H1 (cell line): ENCODE measurements at regions not wholly inside any gene's neighbourhood (a gene's known extent, or its start where the extent isn't known, plus 50 kb on each side); places are given as distances from the start of the nearest gene placed in this dataset.

ENCODE experiments used
- ASH2L ChIP-seq: fragments of 200-600, 300-600 bp; sonication (generic); IDR thresholded peaks from one replicate; pipeline ENCODE4 v1.7.1; 2017; ENCODE audit warnings: low read length
- CBX5 ChIP-seq: fragments of 300-800, 300-1000 bp; sonication (generic); IDR thresholded peaks from 2 replicates; pipeline ENCODE4 v1.7.1; 2016; ENCODE audit warnings: antibody characterized with exemption, low read length, low read depth
- EGR1 ChIP-seq: IDR thresholded peaks from 2 replicates; pipeline ENCODE4 v1.6.1; 2011; ENCODE audit warnings: low read depth, low read length, borderline replicate concordance
- EZH2 ChIP-seq: fragments of 200-600 bp; sonication (generic); IDR thresholded peaks from 2 replicates; pipeline ENCODE4 v1.7.1; 2012; ENCODE audit warnings: low read depth, mild to moderate bottlenecking, moderate library complexity, low read length, inconsistent platforms; ENCODE audit not compliant: severe bottlenecking
- GTF2F1 ChIP-seq: IDR thresholded peaks from 2 replicates; pipeline ENCODE4 v1.6.1; 2012; ENCODE audit warnings: low read depth, low read length, improper control_type of control experiment, borderline replicate concordance
- NRF1 ChIP-seq: IDR thresholded peaks from 2 replicates; pipeline ENCODE4 v1.6.1; 2011; ENCODE audit warnings: mild to moderate bottlenecking, low read depth, low read length, improper control_type of control experiment
- RBBP5 ChIP-seq: IDR thresholded peaks from 2 replicates; pipeline ENCODE4 v1.7.1; 2012; ENCODE audit warnings: low read depth, mild to moderate bottlenecking, inconsistent platforms, low read length, moderate library complexity, borderline replicate concordance
- SRF ChIP-seq: IDR thresholded peaks from 2 replicates; pipeline ENCODE4 v1.6.1; 2011; ENCODE audit warnings: mild to moderate bottlenecking, low read depth, low read length, moderate library complexity
- TAF7 ChIP-seq: optimal IDR thresholded peaks from 2 replicates; pipeline ENCODE3; 2011; ENCODE audit warnings: low read depth, mild to moderate bottlenecking, inconsistent platforms, low read length, moderate library complexity, borderline replicate concordance
- TF ChIP-seq, protein P1 (sequence below): fragments of 300-600 bp; sonication (generic); IDR thresholded peaks from 2 replicates; pipeline ENCODE4 v1.7.1; 2012; ENCODE audit warnings: low read length, moderate library complexity, mild to moderate bottlenecking, inconsistent platforms; ENCODE audit not compliant: insufficient replicate concordance
- TF ChIP-seq, protein P2 (sequence below): IDR thresholded peaks from 2 replicates; pipeline ENCODE4 v1.6.1; 2012; ENCODE audit warnings: low read length, inconsistent platforms

GRCh38 chr3:146715170-146715569 lies 110.0 kb upstream of the PLSCR5 start (continued):
- TF ChIP-seq, protein P1, sequence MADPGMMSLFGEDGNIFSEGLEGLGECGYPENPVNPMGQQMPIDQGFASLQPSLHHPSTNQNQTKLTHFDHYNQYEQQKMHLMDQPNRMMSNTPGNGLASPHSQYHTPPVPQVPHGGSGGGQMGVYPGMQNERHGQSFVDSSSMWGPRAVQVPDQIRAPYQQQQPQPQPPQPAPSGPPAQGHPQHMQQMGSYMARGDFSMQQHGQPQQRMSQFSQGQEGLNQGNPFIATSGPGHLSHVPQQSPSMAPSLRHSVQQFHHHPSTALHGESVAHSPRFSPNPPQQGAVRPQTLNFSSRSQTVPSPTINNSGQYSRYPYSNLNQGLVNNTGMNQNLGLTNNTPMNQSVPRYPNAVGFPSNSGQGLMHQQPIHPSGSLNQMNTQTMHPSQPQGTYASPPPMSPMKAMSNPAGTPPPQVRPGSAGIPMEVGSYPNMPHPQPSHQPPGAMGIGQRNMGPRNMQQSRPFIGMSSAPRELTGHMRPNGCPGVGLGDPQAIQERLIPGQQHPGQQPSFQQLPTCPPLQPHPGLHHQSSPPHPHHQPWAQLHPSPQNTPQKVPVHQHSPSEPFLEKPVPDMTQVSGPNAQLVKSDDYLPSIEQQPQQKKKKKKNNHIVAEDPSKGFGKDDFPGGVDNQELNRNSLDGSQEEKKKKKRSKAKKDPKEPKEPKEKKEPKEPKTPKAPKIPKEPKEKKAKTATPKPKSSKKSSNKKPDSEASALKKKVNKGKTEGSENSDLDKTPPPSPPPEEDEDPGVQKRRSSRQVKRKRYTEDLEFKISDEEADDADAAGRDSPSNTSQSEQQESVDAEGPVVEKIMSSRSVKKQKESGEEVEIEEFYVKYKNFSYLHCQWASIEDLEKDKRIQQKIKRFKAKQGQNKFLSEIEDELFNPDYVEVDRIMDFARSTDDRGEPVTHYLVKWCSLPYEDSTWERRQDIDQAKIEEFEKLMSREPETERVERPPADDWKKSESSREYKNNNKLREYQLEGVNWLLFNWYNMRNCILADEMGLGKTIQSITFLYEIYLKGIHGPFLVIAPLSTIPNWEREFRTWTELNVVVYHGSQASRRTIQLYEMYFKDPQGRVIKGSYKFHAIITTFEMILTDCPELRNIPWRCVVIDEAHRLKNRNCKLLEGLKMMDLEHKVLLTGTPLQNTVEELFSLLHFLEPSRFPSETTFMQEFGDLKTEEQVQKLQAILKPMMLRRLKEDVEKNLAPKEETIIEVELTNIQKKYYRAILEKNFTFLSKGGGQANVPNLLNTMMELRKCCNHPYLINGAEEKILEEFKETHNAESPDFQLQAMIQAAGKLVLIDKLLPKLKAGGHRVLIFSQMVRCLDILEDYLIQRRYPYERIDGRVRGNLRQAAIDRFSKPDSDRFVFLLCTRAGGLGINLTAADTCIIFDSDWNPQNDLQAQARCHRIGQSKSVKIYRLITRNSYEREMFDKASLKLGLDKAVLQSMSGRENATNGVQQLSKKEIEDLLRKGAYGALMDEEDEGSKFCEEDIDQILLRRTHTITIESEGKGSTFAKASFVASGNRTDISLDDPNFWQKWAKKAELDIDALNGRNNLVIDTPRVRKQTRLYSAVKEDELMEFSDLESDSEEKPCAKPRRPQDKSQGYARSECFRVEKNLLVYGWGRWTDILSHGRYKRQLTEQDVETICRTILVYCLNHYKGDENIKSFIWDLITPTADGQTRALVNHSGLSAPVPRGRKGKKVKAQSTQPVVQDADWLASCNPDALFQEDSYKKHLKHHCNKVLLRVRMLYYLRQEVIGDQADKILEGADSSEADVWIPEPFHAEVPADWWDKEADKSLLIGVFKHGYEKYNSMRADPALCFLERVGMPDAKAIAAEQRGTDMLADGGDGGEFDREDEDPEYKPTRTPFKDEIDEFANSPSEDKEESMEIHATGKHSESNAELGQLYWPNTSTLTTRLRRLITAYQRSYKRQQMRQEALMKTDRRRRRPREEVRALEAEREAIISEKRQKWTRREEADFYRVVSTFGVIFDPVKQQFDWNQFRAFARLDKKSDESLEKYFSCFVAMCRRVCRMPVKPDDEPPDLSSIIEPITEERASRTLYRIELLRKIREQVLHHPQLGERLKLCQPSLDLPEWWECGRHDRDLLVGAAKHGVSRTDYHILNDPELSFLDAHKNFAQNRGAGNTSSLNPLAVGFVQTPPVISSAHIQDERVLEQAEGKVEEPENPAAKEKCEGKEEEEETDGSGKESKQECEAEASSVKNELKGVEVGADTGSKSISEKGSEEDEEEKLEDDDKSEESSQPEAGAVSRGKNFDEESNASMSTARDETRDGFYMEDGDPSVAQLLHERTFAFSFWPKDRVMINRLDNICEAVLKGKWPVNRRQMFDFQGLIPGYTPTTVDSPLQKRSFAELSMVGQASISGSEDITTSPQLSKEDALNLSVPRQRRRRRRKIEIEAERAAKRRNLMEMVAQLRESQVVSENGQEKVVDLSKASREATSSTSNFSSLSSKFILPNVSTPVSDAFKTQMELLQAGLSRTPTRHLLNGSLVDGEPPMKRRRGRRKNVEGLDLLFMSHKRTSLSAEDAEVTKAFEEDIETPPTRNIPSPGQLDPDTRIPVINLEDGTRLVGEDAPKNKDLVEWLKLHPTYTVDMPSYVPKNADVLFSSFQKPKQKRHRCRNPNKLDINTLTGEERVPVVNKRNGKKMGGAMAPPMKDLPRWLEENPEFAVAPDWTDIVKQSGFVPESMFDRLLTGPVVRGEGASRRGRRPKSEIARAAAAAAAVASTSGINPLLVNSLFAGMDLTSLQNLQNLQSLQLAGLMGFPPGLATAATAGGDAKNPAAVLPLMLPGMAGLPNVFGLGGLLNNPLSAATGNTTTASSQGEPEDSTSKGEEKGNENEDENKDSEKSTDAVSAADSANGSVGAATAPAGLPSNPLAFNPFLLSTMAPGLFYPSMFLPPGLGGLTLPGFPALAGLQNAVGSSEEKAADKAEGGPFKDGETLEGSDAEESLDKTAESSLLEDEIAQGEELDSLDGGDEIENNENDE, result no peak
- TF ChIP-seq EGR1 (no peak), TAF7 (no peak), EZH2 (no peak), RBBP5 (no peak), ASH2L (no peak), NRF1 (no peak), CBX5 (no peak), GTF2F1 (no peak), SRF (no peak)
- TF ChIP-seq, protein P2, sequence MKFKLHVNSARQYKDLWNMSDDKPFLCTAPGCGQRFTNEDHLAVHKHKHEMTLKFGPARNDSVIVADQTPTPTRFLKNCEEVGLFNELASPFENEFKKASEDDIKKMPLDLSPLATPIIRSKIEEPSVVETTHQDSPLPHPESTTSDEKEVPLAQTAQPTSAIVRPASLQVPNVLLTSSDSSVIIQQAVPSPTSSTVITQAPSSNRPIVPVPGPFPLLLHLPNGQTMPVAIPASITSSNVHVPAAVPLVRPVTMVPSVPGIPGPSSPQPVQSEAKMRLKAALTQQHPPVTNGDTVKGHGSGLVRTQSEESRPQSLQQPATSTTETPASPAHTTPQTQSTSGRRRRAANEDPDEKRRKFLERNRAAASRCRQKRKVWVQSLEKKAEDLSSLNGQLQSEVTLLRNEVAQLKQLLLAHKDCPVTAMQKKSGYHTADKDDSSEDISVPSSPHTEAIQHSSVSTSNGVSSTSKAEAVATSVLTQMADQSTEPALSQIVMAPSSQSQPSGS, result no peak
